K562 (cell line): ENCODE measurements at regions not wholly inside any gene's neighbourhood (a gene's known extent, or its start where the extent isn't known, plus 50 kb on each side); places are given as distances from the start of the nearest gene placed in this dataset.

ENCODE experiments used
- ARID2 ChIP-seq: fragments of 450-650 bp; IDR thresholded peaks from 2 replicates; pipeline ENCODE4 v1.6.1; 2017; ENCODE audit warnings: antibody characterized with exemption, mild to moderate bottlenecking
- BRD9 ChIP-seq: fragments of 450-650 bp; IDR thresholded peaks from 2 replicates; pipeline ENCODE4 v1.6.1; 2018; ENCODE audit warnings: low read depth; ENCODE audit not compliant: partially characterized antibody
- CHD2 ChIP-seq: IDR thresholded peaks from 2 replicates; pipeline ENCODE4 v1.6.1; 2011; ENCODE audit warnings: low read depth, low read length
- ESRRA ChIP-seq: fragments of 450-650 bp; IDR thresholded peaks from 2 replicates; pipeline ENCODE4 v1.6.1; 2014; ENCODE audit warnings: low read depth, mild to moderate bottlenecking, moderate library complexity, borderline replicate concordance
- HINFP ChIP-seq: fragments of 450-650 bp; conservative IDR thresholded peaks from 2 replicates; pipeline ENCODE4 v1.6.1; 2016; ENCODE audit warnings: missing genetic modification characterization, low read depth, mild to moderate bottlenecking, control low read depth, missing compliant biosample characterization
- NKRF ChIP-seq: fragments of 450-650 bp; IDR thresholded peaks from 2 replicates; pipeline ENCODE4 v1.6.1; 2016; ENCODE audit warnings: borderline replicate concordance
- RBM39 ChIP-seq: fragments of 200-400 bp; formaldehyde crosslinking; optimal IDR thresholded peaks from 2 replicates; pipeline ENCODE3; 2018; ENCODE audit warnings: low read depth, low read length
- ZNF639 ChIP-seq, 2 experiments: fragments of 200-800 bp in 1 of 2; sonication (Bioruptor generic) in 1 of 2; sonication (generic) in 1 of 2; formaldehyde crosslinking in 1 of 2; IDR thresholded peaks in 1 of 2; conservative IDR thresholded peaks in 1 of 2; 2 replicates each; pipeline versions ENCODE4 v1.5.0 to v1.6.1; 2016 to 2020; ENCODE audit warnings: missing compliant biosample characterization in 1 of 2, missing genetic modification characterization in 1 of 2, missing genetic modification reagents in 1 of 2
- ZNF778 ChIP-seq: fragments of 450-650 bp; formaldehyde crosslinking; IDR thresholded peaks from 2 replicates; pipeline ENCODE4 v1.4.0; 2020; ENCODE audit warnings: mild to moderate bottlenecking, moderate library complexity
- TF ChIP-seq, protein P1 (sequence below): fragments of 450-650 bp; IDR thresholded peaks from 2 replicates; pipeline ENCODE4 v1.6.1; 2016; ENCODE audit warnings: mild to moderate bottlenecking, moderate library complexity

DNA sequence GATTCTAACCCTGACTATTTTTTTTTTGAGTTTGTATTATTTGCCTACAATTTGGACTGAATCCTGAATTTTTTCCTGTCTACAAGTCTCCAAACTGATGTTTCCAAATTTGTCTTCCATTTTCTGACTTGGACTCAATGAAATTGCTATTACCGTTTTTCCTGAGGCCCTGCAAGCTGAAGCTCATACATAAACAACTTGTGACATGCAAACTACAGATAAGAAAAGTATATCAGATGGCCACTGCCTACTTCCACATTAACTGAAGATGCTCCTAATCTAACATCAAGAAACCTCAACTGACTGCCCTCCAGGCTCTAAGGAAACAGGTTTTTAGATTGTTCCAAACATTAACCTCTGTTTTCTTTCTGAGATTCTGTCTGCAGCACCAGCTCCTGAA lies 51.1 kb upstream of the KLHDC7A start (continued):
- TF ChIP-seq, protein P1, sequence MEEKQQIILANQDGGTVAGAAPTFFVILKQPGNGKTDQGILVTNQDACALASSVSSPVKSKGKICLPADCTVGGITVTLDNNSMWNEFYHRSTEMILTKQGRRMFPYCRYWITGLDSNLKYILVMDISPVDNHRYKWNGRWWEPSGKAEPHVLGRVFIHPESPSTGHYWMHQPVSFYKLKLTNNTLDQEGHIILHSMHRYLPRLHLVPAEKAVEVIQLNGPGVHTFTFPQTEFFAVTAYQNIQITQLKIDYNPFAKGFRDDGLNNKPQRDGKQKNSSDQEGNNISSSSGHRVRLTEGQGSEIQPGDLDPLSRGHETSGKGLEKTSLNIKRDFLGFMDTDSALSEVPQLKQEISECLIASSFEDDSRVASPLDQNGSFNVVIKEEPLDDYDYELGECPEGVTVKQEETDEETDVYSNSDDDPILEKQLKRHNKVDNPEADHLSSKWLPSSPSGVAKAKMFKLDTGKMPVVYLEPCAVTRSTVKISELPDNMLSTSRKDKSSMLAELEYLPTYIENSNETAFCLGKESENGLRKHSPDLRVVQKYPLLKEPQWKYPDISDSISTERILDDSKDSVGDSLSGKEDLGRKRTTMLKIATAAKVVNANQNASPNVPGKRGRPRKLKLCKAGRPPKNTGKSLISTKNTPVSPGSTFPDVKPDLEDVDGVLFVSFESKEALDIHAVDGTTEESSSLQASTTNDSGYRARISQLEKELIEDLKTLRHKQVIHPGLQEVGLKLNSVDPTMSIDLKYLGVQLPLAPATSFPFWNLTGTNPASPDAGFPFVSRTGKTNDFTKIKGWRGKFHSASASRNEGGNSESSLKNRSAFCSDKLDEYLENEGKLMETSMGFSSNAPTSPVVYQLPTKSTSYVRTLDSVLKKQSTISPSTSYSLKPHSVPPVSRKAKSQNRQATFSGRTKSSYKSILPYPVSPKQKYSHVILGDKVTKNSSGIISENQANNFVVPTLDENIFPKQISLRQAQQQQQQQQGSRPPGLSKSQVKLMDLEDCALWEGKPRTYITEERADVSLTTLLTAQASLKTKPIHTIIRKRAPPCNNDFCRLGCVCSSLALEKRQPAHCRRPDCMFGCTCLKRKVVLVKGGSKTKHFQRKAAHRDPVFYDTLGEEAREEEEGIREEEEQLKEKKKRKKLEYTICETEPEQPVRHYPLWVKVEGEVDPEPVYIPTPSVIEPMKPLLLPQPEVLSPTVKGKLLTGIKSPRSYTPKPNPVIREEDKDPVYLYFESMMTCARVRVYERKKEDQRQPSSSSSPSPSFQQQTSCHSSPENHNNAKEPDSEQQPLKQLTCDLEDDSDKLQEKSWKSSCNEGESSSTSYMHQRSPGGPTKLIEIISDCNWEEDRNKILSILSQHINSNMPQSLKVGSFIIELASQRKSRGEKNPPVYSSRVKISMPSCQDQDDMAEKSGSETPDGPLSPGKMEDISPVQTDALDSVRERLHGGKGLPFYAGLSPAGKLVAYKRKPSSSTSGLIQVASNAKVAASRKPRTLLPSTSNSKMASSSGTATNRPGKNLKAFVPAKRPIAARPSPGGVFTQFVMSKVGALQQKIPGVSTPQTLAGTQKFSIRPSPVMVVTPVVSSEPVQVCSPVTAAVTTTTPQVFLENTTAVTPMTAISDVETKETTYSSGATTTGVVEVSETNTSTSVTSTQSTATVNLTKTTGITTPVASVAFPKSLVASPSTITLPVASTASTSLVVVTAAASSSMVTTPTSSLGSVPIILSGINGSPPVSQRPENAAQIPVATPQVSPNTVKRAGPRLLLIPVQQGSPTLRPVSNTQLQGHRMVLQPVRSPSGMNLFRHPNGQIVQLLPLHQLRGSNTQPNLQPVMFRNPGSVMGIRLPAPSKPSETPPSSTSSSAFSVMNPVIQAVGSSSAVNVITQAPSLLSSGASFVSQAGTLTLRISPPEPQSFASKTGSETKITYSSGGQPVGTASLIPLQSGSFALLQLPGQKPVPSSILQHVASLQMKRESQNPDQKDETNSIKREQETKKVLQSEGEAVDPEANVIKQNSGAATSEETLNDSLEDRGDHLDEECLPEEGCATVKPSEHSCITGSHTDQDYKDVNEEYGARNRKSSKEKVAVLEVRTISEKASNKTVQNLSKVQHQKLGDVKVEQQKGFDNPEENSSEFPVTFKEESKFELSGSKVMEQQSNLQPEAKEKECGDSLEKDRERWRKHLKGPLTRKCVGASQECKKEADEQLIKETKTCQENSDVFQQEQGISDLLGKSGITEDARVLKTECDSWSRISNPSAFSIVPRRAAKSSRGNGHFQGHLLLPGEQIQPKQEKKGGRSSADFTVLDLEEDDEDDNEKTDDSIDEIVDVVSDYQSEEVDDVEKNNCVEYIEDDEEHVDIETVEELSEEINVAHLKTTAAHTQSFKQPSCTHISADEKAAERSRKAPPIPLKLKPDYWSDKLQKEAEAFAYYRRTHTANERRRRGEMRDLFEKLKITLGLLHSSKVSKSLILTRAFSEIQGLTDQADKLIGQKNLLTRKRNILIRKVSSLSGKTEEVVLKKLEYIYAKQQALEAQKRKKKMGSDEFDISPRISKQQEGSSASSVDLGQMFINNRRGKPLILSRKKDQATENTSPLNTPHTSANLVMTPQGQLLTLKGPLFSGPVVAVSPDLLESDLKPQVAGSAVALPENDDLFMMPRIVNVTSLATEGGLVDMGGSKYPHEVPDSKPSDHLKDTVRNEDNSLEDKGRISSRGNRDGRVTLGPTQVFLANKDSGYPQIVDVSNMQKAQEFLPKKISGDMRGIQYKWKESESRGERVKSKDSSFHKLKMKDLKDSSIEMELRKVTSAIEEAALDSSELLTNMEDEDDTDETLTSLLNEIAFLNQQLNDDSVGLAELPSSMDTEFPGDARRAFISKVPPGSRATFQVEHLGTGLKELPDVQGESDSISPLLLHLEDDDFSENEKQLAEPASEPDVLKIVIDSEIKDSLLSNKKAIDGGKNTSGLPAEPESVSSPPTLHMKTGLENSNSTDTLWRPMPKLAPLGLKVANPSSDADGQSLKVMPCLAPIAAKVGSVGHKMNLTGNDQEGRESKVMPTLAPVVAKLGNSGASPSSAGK: no peak
- TF ChIP-seq CHD2 (no peak), HINFP (tag) (no peak), RBM39 (no peak), ESRRA (peak; percentile 43; the same call in 1 of the 2 replicates), ZNF778 (no peak), NKRF (no peak), BRD9 (no peak), ARID2 (no peak), ZNF639 (CRISPR knock-in tag; conservative IDR thresholded peaks at IDR 0.05 in 1 of 2, IDR thresholded peaks at IDR 0.05 in 1 of 2) (peak in 1 of 2 experiments; percentile 67; a peak in 1 of 4 replicates)
